HCT116 (cell line): ENCODE measurements at regions not wholly inside any gene's neighbourhood (a gene's known extent, or its start where the extent isn't known, plus 50 kb on each side); places are given as distances from the start of the nearest gene placed in this dataset.

Experiments used
- ATAC-seq: fragments of 200-7000 bp; cut with Tn5 transposase; 2 replicates; pipeline ENCODE4 v1.9.1; 2020; ENCODE audit warnings: mild to moderate bottlenecking, moderate library complexity
- BruUV-seq: library from RNA; stranded (reverse); fragments of 400-500 nt; replicated peaks from 2 replicates; lab custom pipeline; 2021; lab: Mats Ljungman, UMichigan
- CTCF ChIA-PET: fragments of 300-600 bp; sonication (Branson Sonifier 250); formaldehyde crosslinking; loops from one replicate; lab custom pipeline; 2021; ENCODE audit warnings: antibody characterized with exemption; lab: Charles Lee
- POLR2A ChIA-PET: fragments of 300-600, 350-600 bp; sonication (Branson Sonifier 250); formaldehyde crosslinking; loops from one replicate; lab custom pipeline; 2021; ENCODE audit warnings: antibody characterized with exemption; lab: Charles Lee
- RAD21 ChIA-PET, 2 experiments: fragments of 300-600 bp; sonication (Branson Sonifier 250); formaldehyde crosslinking; loops; one replicate each; lab custom pipeline; 2023; ENCODE audit warnings: low total read pairs in 2 of 2; ENCODE audit not compliant: uncharacterized antibody in 2 of 2, unreplicated experiment in 2 of 2, low non-redundant PET in 1 of 2; lab: Charles Lee
- DNase-seq: peaks from one replicate; pipeline ENCODE4 v3.0.0-alpha.2; 2010; ENCODE audit warnings: low read depth, low spot score
- H2AFZ ChIP-seq: fragments of 200-600 bp; shearing (Covaris generic), sonication (generic); 2 replicates; pipeline ENCODE4 v1.6.1; 2017; ENCODE audit warnings: low read depth, mixed run types, mixed read lengths, antibody characterized with exemption, low read length; ENCODE audit not compliant: poor library complexity, severe bottlenecking
- H3K27ac ChIP-seq: 2 replicates; pipeline ENCODE4 v1.5.1; 2012; ENCODE audit warnings: low read depth, low read length
- H3K27me3 ChIP-seq: fragments of 200-600 bp; sonication (generic); 2 replicates; pipeline ENCODE4 v1.6.1; 2016; ENCODE audit warnings: mixed run types, low read length, mixed read lengths; ENCODE audit not compliant: insufficient read depth
- H3K36me3 ChIP-seq, 2 experiments: fragments of 200-500 bp in 1 of 2; fragments of 200-600 bp in 1 of 2; sonication (Bioruptor generic) in 1 of 2; sonication (generic) in 1 of 2; 2 replicates each; pipeline versions ENCODE4 v1.5.1 to v1.6.1; 2014 to 2016; ENCODE audit warnings: low read length in 2 of 2, inconsistent platforms in 1 of 2, mixed read lengths in 1 of 2, mixed run types in 1 of 2; ENCODE audit not compliant: insufficient read depth in 2 of 2, control insufficient read depth in 1 of 2
- H3K4me1 ChIP-seq, 2 experiments: fragments of 200-600 bp in 1 of 2; sonication (generic) in 1 of 2; 2 replicates each; pipeline versions ENCODE4 v1.5.1 to v1.6.1; 2012 to 2017; ENCODE audit warnings: low read length in 2 of 2, inconsistent platforms in 1 of 2, mild to moderate bottlenecking in 1 of 2, mixed read lengths in 1 of 2, mixed run types in 1 of 2, moderate library complexity in 1 of 2; ENCODE audit not compliant: insufficient read depth in 2 of 2, control insufficient read depth in 1 of 2
- H3K4me2 ChIP-seq: fragments of 200-600 bp; sonication (generic); 2 replicates; pipeline ENCODE4 v1.6.1; 2017; ENCODE audit warnings: mixed run types, low read length, mixed read lengths
- H3K4me3 ChIP-seq, 2 experiments: fragments of 200-600 bp in 1 of 2; sonication (generic) in 1 of 2; replicated peaks in 1 of 2; 2 replicates each; pipeline ENCODE4 v1.5.1; 2011 to 2016; ENCODE audit warnings: low read length in 2 of 2, control low read depth in 1 of 2, low read depth in 1 of 2, mild to moderate bottlenecking in 1 of 2, mixed read lengths in 1 of 2, mixed run types in 1 of 2
- H3K79me2 ChIP-seq: fragments of 200-600 bp; sonication (generic); 2 replicates; pipeline ENCODE4 v1.6.1; 2017; ENCODE audit warnings: mild to moderate bottlenecking, mixed run types, low read length, moderate library complexity, mixed read lengths; ENCODE audit not compliant: insufficient read depth
- H3K9ac ChIP-seq: fragments of 200-600 bp; sonication (generic); 2 replicates; pipeline ENCODE4 v1.6.1; 2016; ENCODE audit warnings: low read length, mixed read lengths
- H3K9me2 ChIP-seq: fragments of 200-600 bp; sonication (generic), shearing (Covaris generic); 2 replicates; pipeline ENCODE4 v1.6.1; 2017; ENCODE audit warnings: mixed run types, mild to moderate bottlenecking, moderate library complexity; ENCODE audit not compliant: insufficient read depth
- H3K9me3 ChIP-seq, 2 experiments: fragments of 200-500 bp in 1 of 2; fragments of 200-600 bp in 1 of 2; sonication (Bioruptor generic) in 1 of 2; sonication (generic) in 1 of 2; 2 replicates each; pipeline ENCODE4 v1.6.1; 2014 to 2017; ENCODE audit warnings: low read length in 2 of 2, mixed read lengths in 2 of 2, inconsistent platforms in 1 of 2, low read depth in 1 of 2, mild to moderate bottlenecking in 1 of 2, mixed run types in 1 of 2, moderate library complexity in 1 of 2; ENCODE audit not compliant: control insufficient read depth in 1 of 2, insufficient read depth in 1 of 2
- H4K20me1 ChIP-seq: fragments of 200-600 bp; sonication (generic), shearing (Covaris generic); 2 replicates; pipeline ENCODE4 v1.6.1; 2017; ENCODE audit warnings: mixed run types, mild to moderate bottlenecking, moderate library complexity; ENCODE audit not compliant: insufficient read depth
- CBX3 ChIP-seq: IDR thresholded peaks from 2 replicates; pipeline ENCODE4 v1.6.1; 2012; ENCODE audit warnings: low read depth
- EGR1 ChIP-seq: IDR thresholded peaks from 2 replicates; pipeline ENCODE4 v1.6.1; 2012; ENCODE audit warnings: low read depth
- EZH2 ChIP-seq: fragments of 200-600 bp; sonication (generic); IDR thresholded peaks from 2 replicates; pipeline ENCODE4 v1.6.1; 2017; ENCODE audit warnings: antibody characterized with exemption, mixed run types
- FOSL1 ChIP-seq: IDR thresholded peaks from 2 replicates; pipeline ENCODE4 v1.6.1; 2012; ENCODE audit warnings: low read depth
- JUND ChIP-seq: IDR thresholded peaks from 2 replicates; pipeline ENCODE4 v1.6.1; 2012
- MAX ChIP-seq: IDR thresholded peaks from 2 replicates; pipeline ENCODE4 v1.6.1; 2012
- REST ChIP-seq: IDR thresholded peaks from 2 replicates; pipeline ENCODE4 v1.6.1; 2012; ENCODE audit warnings: low read depth
- SP1 ChIP-seq: IDR thresholded peaks from 2 replicates; pipeline ENCODE4 v1.6.1; 2012; ENCODE audit warnings: low read depth
- ZFX ChIP-seq: fragments of 450-650 bp; IDR thresholded peaks from 2 replicates; pipeline ENCODE4 v1.6.1; 2017
- intact Hi-C: fragments of 100-400 bp; cut with micrococcal nuclease; formaldehyde crosslinking; loops from 2 replicates; pipeline ENCODE4 v1.10.0; 2022

GRCh38 chr18:57210107-57210715 lies 63.3 kb downstream of the BOD1L2 start:
- Histone ChIP-seq H3K79me2 (no peaks in the 10 kb centered on the region), H3K9me3 (no peaks in the 10 kb centered on the region), H3K9me2 (no peaks in the 10 kb centered on the region), H3K36me3 (no peaks in the 10 kb centered on the region), H3K4me1 (peaks cover 15 to 30% of the 10 kb centered on the region in 2 experiments), H3K9ac (peak overlapping the region; percentile 18), H3K27ac (peak overlapping the region; percentile 34), H4K20me1 (no peaks in the 10 kb centered on the region), H2AFZ (peak overlapping the region; percentile 94), H3K27me3 (no peaks in the 10 kb centered on the region), H3K4me3 (peak overlapping the region; percentile 13 to 48; a peak in 3 of 4 replicates), H3K4me2 (peak overlapping the region; percentile 80)
- ChIA-PET POLR2A (no interaction called here), RAD21 (no interaction called here), CTCF (no interaction called here)
- intact Hi-C loops, result no loop called here
- no TSS peak for BruUV-seq
- TF ChIP-seq FOSL1 (peak; percentile 77), ZFX (no peak), MAX (0 out of 2 replicates have a peak, but pooled peaks have one; percentile 8), CBX3 (peak; percentile 65), REST (no peak), SP1 (peak; percentile 46), EZH2 (no peak), JUND (peak; percentile 80), EGR1 (no peak)
- ATAC-seq (peak; percentile 99), DNase-seq (peak; percentile 63)
